RWPE2 (cell line): ENCODE measurements at regions not wholly inside any gene's neighbourhood (a gene's known extent, or its start where the extent isn't known, plus 50 kb on each side); places are given as distances from the start of the nearest gene placed in this dataset.

Source experiments
- ATAC-seq: fragments of 200-7000 bp; cut with Tn5 transposase; 3 replicates; pipeline ENCODE4 v1.9.1; 2021; ENCODE audit warnings: low read depth
- DNase-seq: peaks from one replicate; pipeline ENCODE4 v3.0.0-alpha.2; 2020; ENCODE audit warnings: low spot score
- H3K27ac ChIP-seq: fragments of 450-650 bp; 2 replicates; pipeline ENCODE4 v1.5.1; 2017; ENCODE audit warnings: mild to moderate bottlenecking; ENCODE audit not compliant: poor library complexity, severe bottlenecking
- H3K27me3 ChIP-seq: fragments of 250-450 bp; sonication (Bioruptor Pico); 2 replicates; pipeline ENCODE4 v1.5.1; 2021; ENCODE audit warnings: mild to moderate bottlenecking, moderate library complexity; ENCODE audit not compliant: insufficient read depth, poor library complexity, severe bottlenecking
- H3K36me3 ChIP-seq: fragments of 250-450 bp; sonication (Bioruptor Pico); 2 replicates; pipeline ENCODE4 v1.5.1; 2020; ENCODE audit warnings: low read depth, mild to moderate bottlenecking, moderate library complexity
- H3K4me1 ChIP-seq: fragments of 250-450 bp; sonication (Bioruptor Pico); 2 replicates; pipeline ENCODE4 v1.5.1; 2021; ENCODE audit warnings: mild to moderate bottlenecking, moderate library complexity; ENCODE audit not compliant: insufficient read depth, poor library complexity, severe bottlenecking
- H3K4me3 ChIP-seq: fragments of 250-450 bp; sonication (Bioruptor Pico); 2 replicates; pipeline ENCODE4 v1.5.1; 2021; ENCODE audit warnings: mild to moderate bottlenecking, moderate library complexity; ENCODE audit not compliant: severe bottlenecking
- H3K9me3 ChIP-seq: fragments of 250-450 bp; sonication (Bioruptor Pico); 2 replicates; pipeline ENCODE4 v1.5.1; 2021; ENCODE audit warnings: mild to moderate bottlenecking, moderate library complexity; ENCODE audit not compliant: severe bottlenecking
- TF ChIP-seq, protein P1 (sequence below): fragments of 450-650 bp; IDR thresholded peaks from one replicate; pipeline ENCODE4 v1.5.1; 2017; ENCODE audit warnings: mild to moderate bottlenecking, moderate library complexity; ENCODE audit not compliant: poor library complexity, severe bottlenecking

GRCh38 chr9:78778861-78779374, 482.0 kb downstream of the PSAT1 start:
- TF ChIP-seq, protein P1, sequence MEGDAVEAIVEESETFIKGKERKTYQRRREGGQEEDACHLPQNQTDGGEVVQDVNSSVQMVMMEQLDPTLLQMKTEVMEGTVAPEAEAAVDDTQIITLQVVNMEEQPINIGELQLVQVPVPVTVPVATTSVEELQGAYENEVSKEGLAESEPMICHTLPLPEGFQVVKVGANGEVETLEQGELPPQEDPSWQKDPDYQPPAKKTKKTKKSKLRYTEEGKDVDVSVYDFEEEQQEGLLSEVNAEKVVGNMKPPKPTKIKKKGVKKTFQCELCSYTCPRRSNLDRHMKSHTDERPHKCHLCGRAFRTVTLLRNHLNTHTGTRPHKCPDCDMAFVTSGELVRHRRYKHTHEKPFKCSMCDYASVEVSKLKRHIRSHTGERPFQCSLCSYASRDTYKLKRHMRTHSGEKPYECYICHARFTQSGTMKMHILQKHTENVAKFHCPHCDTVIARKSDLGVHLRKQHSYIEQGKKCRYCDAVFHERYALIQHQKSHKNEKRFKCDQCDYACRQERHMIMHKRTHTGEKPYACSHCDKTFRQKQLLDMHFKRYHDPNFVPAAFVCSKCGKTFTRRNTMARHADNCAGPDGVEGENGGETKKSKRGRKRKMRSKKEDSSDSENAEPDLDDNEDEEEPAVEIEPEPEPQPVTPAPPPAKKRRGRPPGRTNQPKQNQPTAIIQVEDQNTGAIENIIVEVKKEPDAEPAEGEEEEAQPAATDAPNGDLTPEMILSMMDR: no peak
- ATAC-seq (no peak), DNase-seq (no peak)
- Histone ChIP-seq H3K27me3 (no peaks in the 10 kb centered on the region), H3K4me1 (no peaks in the 10 kb centered on the region), H3K9me3 (no peaks in the 10 kb centered on the region), H3K36me3 (no peaks in the 10 kb centered on the region), H3K4me3 (no peak overlapping the region), H3K27ac (no peak overlapping the region)

- ATAC-seq (no peak), DNase-seq (no peak)
- TF ChIP-seq, protein P1: no peak
- Histone ChIP-seq H3K36me3 (no peaks in the 10 kb centered on the region), H3K4me1 (no peaks in the 10 kb centered on the region), H3K9me3 (no peaks in the 10 kb centered on the region), H3K4me3 (no peak overlapping the region), H3K27ac (no peak overlapping the region), H3K27me3 (no peaks in the 10 kb centered on the region)
These were observed 484.8 kb downstream of the PSAT1 start for GRCh38 chr9:78781681-78782080.

DNA sequence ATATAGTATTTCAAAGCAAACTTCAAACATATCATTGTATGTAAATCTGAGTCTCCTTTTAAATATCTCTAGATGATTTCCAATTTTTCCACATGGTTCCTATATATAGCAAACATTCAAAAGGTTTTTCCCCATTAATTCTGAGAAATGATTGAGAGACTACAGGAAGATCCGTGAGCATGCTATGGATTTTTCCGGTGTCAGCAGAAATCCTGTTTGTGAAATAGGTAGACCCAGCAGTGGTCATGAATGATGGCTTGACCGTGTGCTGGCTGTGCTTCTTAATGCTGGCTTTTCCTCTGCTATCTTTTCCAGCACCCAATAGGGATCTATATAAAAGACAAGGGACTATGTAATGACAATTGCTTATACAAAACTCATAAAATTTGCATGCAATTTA, 485.3 kb downstream of the PSAT1 start:
- no peaks in the 10 kb centered on the region for H3K9me3 ChIP-seq
- H3K27me3 ChIP-seq: no peaks in the 10 kb centered on the region
- TF ChIP-seq, protein P1: no peak
- no peaks in the 10 kb centered on the region for H3K4me1 ChIP-seq
- no peak overlapping the region for H3K4me3 ChIP-seq
- no peak overlapping the region for H3K27ac ChIP-seq
- no peaks in the 10 kb centered on the region for H3K36me3 ChIP-seq
- no peak for DNase-seq
- no peak for ATAC-seq

GRCh38 chr9:78782858-78783257, 485.9 kb downstream of the PSAT1 start:
- ATAC-seq: no peak
- TF ChIP-seq, protein P1: no peak

GRCh38 chr9:78783743-78784142, 486.8 kb downstream of the PSAT1 start:
- no peaks in the 10 kb centered on the region for H3K9me3 ChIP-seq
- H3K4me3 ChIP-seq: no peak overlapping the region
- no peak overlapping the region for H3K27ac ChIP-seq
- H3K36me3 ChIP-seq: no peaks in the 10 kb centered on the region
- no peaks in the 10 kb centered on the region for H3K27me3 ChIP-seq
- TF ChIP-seq, protein P1: peak; percentile 6
- ATAC-seq (no peak), DNase-seq (no peak)
- H3K4me1 ChIP-seq: no peaks in the 10 kb centered on the region

More at GRCh38 chr9:78782858-78783257, 485.9 kb downstream of the PSAT1 start:
- no peaks in the 10 kb centered on the region for H3K4me1 ChIP-seq
- DNase-seq: no peak
- H3K27me3 ChIP-seq: no peaks in the 10 kb centered on the region
- H3K36me3 ChIP-seq: no peaks in the 10 kb centered on the region
- H3K27ac ChIP-seq: no peak overlapping the region
- no peaks in the 10 kb centered on the region for H3K9me3 ChIP-seq
- no peak overlapping the region for H3K4me3 ChIP-seq
